ENCODE measurements at regions not wholly inside any gene's neighbourhood (a gene's known extent, or its start where the extent isn't known, plus 50 kb on each side); places are given as distances from the start of the nearest gene placed in this dataset.

DNA sequence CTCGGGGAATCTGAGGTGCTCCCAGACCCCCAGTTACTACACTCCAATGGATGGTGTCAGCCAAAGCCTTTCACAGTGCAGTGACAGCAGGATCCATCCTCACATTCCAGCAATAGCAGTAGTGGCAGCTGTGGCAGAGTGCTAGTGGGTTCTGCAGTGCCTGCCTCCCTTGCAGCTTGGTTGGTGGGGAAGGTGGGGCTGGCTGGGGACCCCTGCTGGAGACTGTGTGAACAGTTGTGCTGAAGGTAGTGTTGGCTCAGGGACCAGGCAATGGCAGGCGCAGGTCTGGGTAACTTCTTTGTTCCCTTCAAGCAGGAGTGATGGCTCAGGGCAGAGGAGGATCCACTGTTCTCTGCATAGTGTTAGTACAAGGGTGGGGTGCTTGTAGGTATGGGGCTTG lies 343.7 kb upstream of the TRAM1L1 start:
- Histone ChIP-seq H3T11ph (ENCODE audit: low read length) (no peak overlapping the region), H2BK20ac (ENCODE audit: low read depth, low read length, poor library complexity, severe bottlenecking) (no peak overlapping the region), H3K79me2 (ENCODE audit: insufficient read depth, low read length) (no peaks in the 10 kb centered on the region), H3K14ac (ENCODE audit: insufficient read depth, low read length) (no peak overlapping the region), H3K23ac (ENCODE audit: insufficient read length, low read depth, low read length) (no peak overlapping the region), H3K9me3 (ENCODE audit: control insufficient read depth, low read depth, low read length) (no peaks in the 10 kb centered on the region), H3K18ac (ENCODE audit: insufficient read length, low read depth, low read length) (no peak overlapping the region), H3K27me3 (ENCODE audit: insufficient read depth, low read length) (no peaks in the 10 kb centered on the region), H3K23me2 (ENCODE audit: insufficient read length, low read depth, low read length, poor library complexity, severe bottlenecking) (no peaks in the 10 kb centered on the region), H2BK15ac (ENCODE audit: low read depth, low read length) (no peak overlapping the region), H4K91ac (ENCODE audit: insufficient read length, low read depth, low read length) (no peak overlapping the region), H2BK12ac (ENCODE audit: insufficient read length, low read depth, low read length) (no peak overlapping the region), H3K4me1 (ENCODE audit: insufficient read depth, low read length) (no peaks in the 10 kb centered on the region), H3K4me2 (ENCODE audit: insufficient read depth, insufficient read length, low read length) (no peak overlapping the region), H4K20me1 (ENCODE audit: control insufficient read depth, insufficient read depth, insufficient read length) (no peaks in the 10 kb centered on the region), H4K8ac (replicated peaks; ENCODE audit: insufficient read length, low read depth, low read length) (no peak overlapping the region), H2BK120ac (ENCODE audit: low read depth, low read length, poor library complexity, severe bottlenecking) (no peak overlapping the region), H3K4ac (ENCODE audit: low read depth, low read length) (no peak overlapping the region), H4K5ac (ENCODE audit: insufficient read length, low read depth, low read length) (no peak overlapping the region), H3K9ac (ENCODE audit: extremely low read depth, insufficient read length, low read length) (no peak overlapping the region), H3K27ac (ENCODE audit: insufficient read length, low read depth, low read length) (no peak overlapping the region), H3K79me1 (ENCODE audit: insufficient read depth, low read depth, low read length, poor library complexity, severe bottlenecking) (no peaks in the 10 kb centered on the region), H2AFZ (ENCODE audit: low read length) (no peak overlapping the region), H2AK5ac (ENCODE audit: insufficient read length, low read length) (no peak overlapping the region), H3K56ac (ENCODE audit: insufficient read length, low read depth, low read length) (no peak overlapping the region), H2BK5ac (ENCODE audit: insufficient read length, low read length) (no peak overlapping the region)
- no peak overlapping the region for H3K4me3 Mint-ChIP-seq
- no peaks in the 10 kb centered on the region; the same call in 1 of the 2 replicates for H3K27me3 Mint-ChIP-seq (ENCODE audit: low read depth)
- TF ChIP-seq, protein P1, sequence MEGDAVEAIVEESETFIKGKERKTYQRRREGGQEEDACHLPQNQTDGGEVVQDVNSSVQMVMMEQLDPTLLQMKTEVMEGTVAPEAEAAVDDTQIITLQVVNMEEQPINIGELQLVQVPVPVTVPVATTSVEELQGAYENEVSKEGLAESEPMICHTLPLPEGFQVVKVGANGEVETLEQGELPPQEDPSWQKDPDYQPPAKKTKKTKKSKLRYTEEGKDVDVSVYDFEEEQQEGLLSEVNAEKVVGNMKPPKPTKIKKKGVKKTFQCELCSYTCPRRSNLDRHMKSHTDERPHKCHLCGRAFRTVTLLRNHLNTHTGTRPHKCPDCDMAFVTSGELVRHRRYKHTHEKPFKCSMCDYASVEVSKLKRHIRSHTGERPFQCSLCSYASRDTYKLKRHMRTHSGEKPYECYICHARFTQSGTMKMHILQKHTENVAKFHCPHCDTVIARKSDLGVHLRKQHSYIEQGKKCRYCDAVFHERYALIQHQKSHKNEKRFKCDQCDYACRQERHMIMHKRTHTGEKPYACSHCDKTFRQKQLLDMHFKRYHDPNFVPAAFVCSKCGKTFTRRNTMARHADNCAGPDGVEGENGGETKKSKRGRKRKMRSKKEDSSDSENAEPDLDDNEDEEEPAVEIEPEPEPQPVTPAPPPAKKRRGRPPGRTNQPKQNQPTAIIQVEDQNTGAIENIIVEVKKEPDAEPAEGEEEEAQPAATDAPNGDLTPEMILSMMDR (conservative IDR thresholded peaks at IDR 0.05) = peak; percentile 46; the same call in 2 of the 3 replicates
- H3K4me1 Mint-ChIP-seq = no peaks in the 10 kb centered on the region
- DNase-seq = peak; percentile 46
- H3K36me3 Mint-ChIP-seq (ENCODE audit: insufficient read depth in 1 of 3, low read depth in 3 of 3) = peaks cover 0 to 9% (median 7%) of the 10 kb centered on the region in 3 experiments; a peak in 3 of 7 replicates
- no CpG with 5 or more reads among the region's 2 CpGs for WGBS (ENCODE audit: extremely low coverage, insufficient read length, low lambda C conversion rate)
- H3K27ac Mint-ChIP-seq = no peak overlapping the region
- H3K9me3 Mint-ChIP-seq = peaks cover 6 to 8% of the 10 kb centered on the region in 2 experiments

All from H9 (cell line).